HEK293T (cell line): ENCODE measurements at regions not wholly inside any gene's neighbourhood (a gene's known extent, or its start where the extent isn't known, plus 50 kb on each side); places are given as distances from the start of the nearest gene placed in this dataset.

Experiments
- ARNT ChIP-seq: fragments of 450-650 bp; IDR thresholded peaks from 2 replicates; pipeline ENCODE4 v1.6.1; 2017; ENCODE audit warnings: mild to moderate bottlenecking
- CTBP1 ChIP-seq: fragments of 450-650 bp; IDR thresholded peaks from 2 replicates; pipeline ENCODE4 v1.6.1; 2016; ENCODE audit warnings: borderline replicate concordance
- FOXA1 ChIP-seq: fragments of 450-650 bp; IDR thresholded peaks from 2 replicates; pipeline ENCODE4 v1.6.1; 2016; ENCODE audit warnings: mild to moderate bottlenecking
- FOXM1 ChIP-seq: fragments of 450-650 bp; IDR thresholded peaks from 2 replicates; pipeline ENCODE4 v1.6.1; 2017; ENCODE audit warnings: mild to moderate bottlenecking, borderline replicate concordance
- SP1 ChIP-seq: fragments of 450-650 bp; IDR thresholded peaks from 2 replicates; pipeline ENCODE4 v1.6.1; 2017
- SUZ12 ChIP-seq: fragments of 450-650 bp; IDR thresholded peaks from 2 replicates; pipeline ENCODE4 v1.6.1; 2016; ENCODE audit warnings: mild to moderate bottlenecking

DNA sequence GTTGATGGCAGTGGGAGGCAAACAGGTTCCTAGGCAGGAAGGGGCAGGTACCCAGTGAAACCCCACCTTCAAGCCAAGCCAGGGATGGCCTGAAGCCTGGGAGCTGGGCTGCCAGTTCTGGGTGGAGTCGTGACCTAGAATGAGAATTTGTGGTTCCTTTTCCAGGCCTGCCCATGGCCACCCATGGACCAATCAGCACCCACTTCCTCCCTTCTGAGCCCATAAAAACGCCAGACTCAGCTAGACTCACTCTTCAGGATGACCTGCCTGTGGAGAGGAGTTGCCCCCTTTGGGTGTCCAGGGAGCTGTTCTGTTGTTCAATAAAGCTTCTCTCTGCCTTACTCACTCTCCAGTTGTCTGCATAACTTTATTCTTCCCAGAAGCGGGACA is 144.0 kb upstream of the MRPS30 start:
- TF ChIP-seq SUZ12 (no peak), FOXA1 (no peak), FOXM1 (no peak), CTBP1 (no peak), SP1 (no peak), ARNT (no peak)
